Gastrocnemius medialis (tissue), 4 donors: ENCODE measurements at regions not wholly inside any gene's neighbourhood (a gene's known extent, or its start where the extent isn't known, plus 50 kb on each side); places are given as distances from the start of the nearest gene placed in this dataset.

Experiments
- CTCF ChIP-seq, 5 experiments: fragments of 450-650 bp in 3 of 5; fragments of 200-600 bp in 2 of 5; sonication (generic) in 2 of 5; IDR thresholded peaks in 4 of 5; conservative IDR thresholded peaks in 1 of 5; 1 replicate in 4 of 5; 2 replicates in 1 of 5; pipeline ENCODE4 v1.5.1; 2016 to 2019; ENCODE audit warnings: antibody characterized with exemption in 5 of 5, mild to moderate bottlenecking in 3 of 5, moderate library complexity in 3 of 5
- POLR2A ChIP-seq, 2 donors: fragments of 450-650 bp; IDR thresholded peaks; one replicate each; pipeline ENCODE4 v1.6.1; 2017; ENCODE audit warnings: antibody characterized with exemption in 2 of 2, mild to moderate bottlenecking in 2 of 2, moderate library complexity in 2 of 2

- TF ChIP-seq CTCF (IDR thresholded peaks at IDR 0.05 in 4 of 5, conservative IDR thresholded peaks at IDR 0.05 in 1 of 5) (no peak), POLR2A (IDR thresholded peaks at IDR 0.05) (no peak)
Measured at GRCh38 chr15:70420086-70420947, 322.6 kb upstream of the TLE3 start.
